SK-N-SH (cell line): ENCODE measurements at regions not wholly inside any gene's neighbourhood (a gene's known extent, or its start where the extent isn't known, plus 50 kb on each side); places are given as distances from the start of the nearest gene placed in this dataset.

Experiments
- CTCF ChIA-PET: fragments of 300-600, 350-600 bp; formaldehyde crosslinking; extraction: SDS; loops from one replicate; lab custom pipeline; 2021; lab: Yijun Ruan, JAX
- POLR2A ChIA-PET: fragments of 350-600 bp; sonication (Branson Sonifier 250); formaldehyde crosslinking; extraction: SDS; loops from one replicate; lab custom pipeline; 2020; ENCODE audit warnings: antibody characterized with exemption, inconsistent platforms; lab: Yijun Ruan, JAX
- DNase-seq: peaks from one replicate; pipeline ENCODE4 v3.0.0; 2012
- H2AFZ ChIP-seq: fragments of 200-600 bp; sonication (generic); 2 replicates; pipeline ENCODE4 v1.8.1; 2016; ENCODE audit warnings: antibody characterized with exemption, mild to moderate bottlenecking, low read depth
- H3F3A ChIP-seq: fragments of 200-600 bp; sonication (generic); replicated peaks from 2 replicates; pipeline ENCODE3; 2016; ENCODE audit warnings: antibody characterized with exemption, mild to moderate bottlenecking; ENCODE audit not compliant: insufficient read depth
- H3K27ac ChIP-seq, 2 experiments: fragments of 200-500 bp in 1 of 2; fragments of 200-600 bp in 1 of 2; sonication (Bioruptor generic) in 1 of 2; sonication (generic), shearing (Covaris generic) in 1 of 2; 2 replicates each; pipeline versions ENCODE4 v1.5.1 to v1.6.1; 2014 to 2016; ENCODE audit warnings: low read depth in 2 of 2, inconsistent platforms in 1 of 2, low read length in 1 of 2, mild to moderate bottlenecking in 1 of 2, mixed read lengths in 1 of 2
- H3K27me3 ChIP-seq: fragments of 200-600 bp; sonication (generic), shearing (Covaris generic); 2 replicates; pipeline ENCODE4 v1.6.1; 2016; ENCODE audit warnings: mixed run types; ENCODE audit not compliant: insufficient read depth
- H3K36me3 ChIP-seq, 2 experiments: fragments of 200-500 bp in 1 of 2; fragments of 200-600 bp in 1 of 2; sonication (Bioruptor generic) in 1 of 2; sonication (generic) in 1 of 2; replicated peaks in 1 of 2; 2 replicates each; pipeline versions ENCODE3 to v1.5.1; 2014 to 2016; ENCODE audit warnings: low read length in 1 of 2, mild to moderate bottlenecking in 1 of 2; ENCODE audit not compliant: insufficient read depth in 2 of 2, control insufficient read depth in 1 of 2
- H3K4me1 ChIP-seq, 2 experiments: fragments of 200-500 bp in 1 of 2; fragments of 200-600 bp in 1 of 2; sonication (Bioruptor generic) in 1 of 2; sonication (generic), shearing (Covaris generic) in 1 of 2; 2 replicates each; pipeline versions ENCODE4 v1.5.1 to v1.6.1; 2014 to 2016; ENCODE audit warnings: low read depth in 1 of 2, low read length in 1 of 2, mixed run types in 1 of 2; ENCODE audit not compliant: insufficient read depth in 2 of 2, control insufficient read depth in 1 of 2
- H3K4me2 ChIP-seq: fragments of 200-600 bp; sonication (generic), shearing (Covaris generic); 2 replicates; pipeline ENCODE4 v1.6.1; 2017; ENCODE audit warnings: mixed run types
- H3K4me3 ChIP-seq, 2 experiments: fragments of 200-500 bp in 1 of 2; fragments of 200-600 bp in 1 of 2; sonication (Bioruptor generic) in 1 of 2; sonication (generic), shearing (Covaris generic) in 1 of 2; 2 replicates each; pipeline versions ENCODE4 v1.5.1 to v1.8.1; 2014 to 2016; ENCODE audit warnings: low read depth in 2 of 2, inconsistent platforms in 1 of 2, low read length in 1 of 2, mild to moderate bottlenecking in 1 of 2, mixed read lengths in 1 of 2, moderate library complexity in 1 of 2
- H3K79me2 ChIP-seq: fragments of 200-600 bp; sonication (generic); 2 replicates; pipeline ENCODE4 v1.8.1; 2017; ENCODE audit warnings: mild to moderate bottlenecking; ENCODE audit not compliant: insufficient read depth
- H3K9ac ChIP-seq: fragments of 200-600 bp; sonication (generic); 2 replicates; pipeline ENCODE4 v1.6.1; 2017; ENCODE audit warnings: mixed run types
- H3K9me2 ChIP-seq: fragments of 200-600 bp; sonication (generic); 2 replicates; pipeline ENCODE4 v1.6.1; 2017; ENCODE audit warnings: mixed run types
- H3K9me3 ChIP-seq: fragments of 200-600 bp; sonication (generic); 2 replicates; pipeline ENCODE4 v1.6.1; 2017; ENCODE audit warnings: mixed run types, mild to moderate bottlenecking, moderate library complexity
- H4K20me1 ChIP-seq: fragments of 200-600 bp; sonication (generic); 2 replicates; pipeline ENCODE4 v1.6.1; 2017; ENCODE audit warnings: mild to moderate bottlenecking, mixed run types; ENCODE audit not compliant: insufficient read depth
- CHD2 ChIP-seq: fragments of 150-350 bp; IDR thresholded peaks from 2 replicates; pipeline ENCODE4 v1.6.1; 2018; ENCODE audit warnings: low read length; ENCODE audit not compliant: partially characterized antibody
- CTCF ChIP-seq: fragments of 200-600 bp; sonication (generic); IDR thresholded peaks from 2 replicates; pipeline ENCODE4 v1.6.1; 2017; ENCODE audit warnings: antibody characterized with exemption, mild to moderate bottlenecking, moderate library complexity
- EZH2phosphoT487 ChIP-seq: fragments of 200-600 bp; sonication (generic); IDR thresholded peaks from 2 replicates; pipeline ENCODE4 v1.6.1; 2017; ENCODE audit warnings: low read depth, mixed run types, mild to moderate bottlenecking, antibody characterized with exemption, moderate library complexity, borderline replicate concordance
- FOXM1 ChIP-seq: IDR thresholded peaks from 2 replicates; pipeline ENCODE4 v1.4.0; 2012; ENCODE audit warnings: low read depth, mild to moderate bottlenecking
- GABPA ChIP-seq: IDR thresholded peaks from 2 replicates; pipeline ENCODE4 v1.4.0; 2012; ENCODE audit warnings: low read depth, mild to moderate bottlenecking
- IRF3 ChIP-seq: fragments of 150-350 bp; IDR thresholded peaks from 2 replicates; pipeline ENCODE4 v1.6.1; 2016; ENCODE audit warnings: mild to moderate bottlenecking, low read depth, low read length
- MEF2A ChIP-seq: IDR thresholded peaks from 2 replicates; pipeline ENCODE4 v1.4.0; 2012; ENCODE audit warnings: low read depth, borderline replicate concordance
- MXI1 ChIP-seq: IDR thresholded peaks from 2 replicates; pipeline ENCODE4 v1.6.1; 2012; ENCODE audit warnings: mild to moderate bottlenecking, low read depth, low read length, improper control_type of control experiment
- PBX3 ChIP-seq: IDR thresholded peaks from 2 replicates; pipeline ENCODE4; 2012
- RAD21 ChIP-seq: IDR thresholded peaks from 2 replicates; pipeline ENCODE4 v1.6.1; 2012; ENCODE audit warnings: mild to moderate bottlenecking, low read length
- RCOR1 ChIP-seq: fragments of 150-350 bp; IDR thresholded peaks from 2 replicates; pipeline ENCODE4 v1.6.1; 2017; ENCODE audit warnings: antibody characterized with exemption, low read length
- RFX5 ChIP-seq: IDR thresholded peaks from 2 replicates; pipeline ENCODE4 v1.6.1; 2012; ENCODE audit warnings: mild to moderate bottlenecking, improper control_type of control experiment, low read length
- RXRA ChIP-seq: IDR thresholded peaks from 2 replicates; pipeline ENCODE4 v1.4.0; 2012; ENCODE audit warnings: low read depth, mild to moderate bottlenecking, borderline replicate concordance
- SIN3A ChIP-seq: IDR thresholded peaks from 2 replicates; pipeline ENCODE4 v1.6.1; 2012; ENCODE audit warnings: low read depth, mild to moderate bottlenecking, low read length, moderate library complexity, borderline replicate concordance
- TEAD4 ChIP-seq: IDR thresholded peaks from 2 replicates; pipeline ENCODE4 v1.4.0; 2012; ENCODE audit warnings: mild to moderate bottlenecking, borderline replicate concordance; ENCODE audit not compliant: insufficient read depth
- USF2 ChIP-seq: fragments of 150-350 bp; IDR thresholded peaks from 2 replicates; pipeline ENCODE4 v1.6.1; 2017; ENCODE audit warnings: antibody characterized with exemption, low read length, low read depth, borderline replicate concordance
- YY1 ChIP-seq: IDR thresholded peaks from 2 replicates; pipeline ENCODE4 v1.4.0; 2012; ENCODE audit warnings: low read depth, mild to moderate bottlenecking
- WGBS: methylation state at CpG from one replicate; pipeline ENCODE4 v1.1.6; 2017; ENCODE audit warnings: low lambda C conversion rate; 5-methylcytosine and 5-hydroxymethylcytosine counted together
- TF ChIP-seq, protein P1 (sequence below): IDR thresholded peaks from 2 replicates; pipeline ENCODE4 v1.4.0; 2012; ENCODE audit warnings: low read depth

- no peak for TF ChIP-seq CTCF
- no peak for TF ChIP-seq EZH2phosphoT487
- no peak for TF ChIP-seq RCOR1
- no peak for TF ChIP-seq USF2
- no peak for TF ChIP-seq SIN3A
- TF ChIP-seq TEAD4, result no peak
Measured at GRCh38 chr18:66111018-66111417, 360.2 kb downstream of the CDH7 start (continued).

DNA sequence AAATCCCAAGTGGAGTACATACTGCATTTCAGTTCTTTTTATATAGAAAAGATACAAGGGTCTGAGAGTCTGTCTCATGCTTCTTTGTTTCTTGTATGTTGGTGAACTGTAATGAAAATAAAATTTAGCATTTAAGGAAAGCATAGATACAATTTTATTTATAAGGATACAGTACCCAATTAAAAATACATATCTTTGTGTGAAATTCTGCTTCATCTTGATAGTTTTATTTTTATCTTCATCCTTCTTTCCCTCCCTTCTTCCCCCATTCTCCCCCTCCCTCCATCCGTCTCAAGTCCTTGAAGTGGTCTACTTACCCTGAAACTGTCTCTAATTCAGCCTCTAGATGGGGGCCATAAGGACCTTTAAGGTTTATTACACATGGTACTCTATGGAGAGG lies 359.8 kb downstream of the CDH7 start:
- Histone ChIP-seq H3K9me2 (no peaks in the 10 kb centered on the region), H3K9ac (no peak overlapping the region), H3K4me2 (no peak overlapping the region), H3K36me3 (no peaks in the 10 kb centered on the region), H3K4me1 (no peaks in the 10 kb centered on the region), H3K27me3 (no peaks in the 10 kb centered on the region), H2AFZ (no peak overlapping the region), H3K9me3 (no peaks in the 10 kb centered on the region), H4K20me1 (no peaks in the 10 kb centered on the region), H3K4me3 (no peak overlapping the region), H3K27ac (no peak overlapping the region)
- 13% methylated on average over 1 of the region's 1 CpG for WGBS
- TF ChIP-seq PBX3 (no peak), GABPA (no peak), CHD2 (no peak), IRF3 (no peak), RFX5 (no peak), RXRA (no peak), MXI1 (no peak), TEAD4 (no peak), YY1 (no peak), FOXM1 (no peak), RAD21 (no peak), RCOR1 (no peak), MEF2A (no peak), USF2 (no peak)
- TF ChIP-seq, protein P1, sequence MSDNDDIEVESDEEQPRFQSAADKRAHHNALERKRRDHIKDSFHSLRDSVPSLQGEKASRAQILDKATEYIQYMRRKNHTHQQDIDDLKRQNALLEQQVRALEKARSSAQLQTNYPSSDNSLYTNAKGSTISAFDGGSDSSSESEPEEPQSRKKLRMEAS, result no peak
- TF ChIP-seq, all 33 proteins: peak for 0
- CTCF ChIA-PET, result no interaction called here
- DNase-seq, result no peak
- Histone ChIP-seq H3F3A (no peaks in the 10 kb centered on the region), H3K79me2 (no peaks in the 10 kb centered on the region)
- POLR2A ChIA-PET, result no interaction called here
